ENCODE measurements at regions not wholly inside any gene's neighbourhood (a gene's known extent, or its start where the extent isn't known, plus 50 kb on each side); places are given as distances from the start of the nearest gene placed in this dataset.

DNA sequence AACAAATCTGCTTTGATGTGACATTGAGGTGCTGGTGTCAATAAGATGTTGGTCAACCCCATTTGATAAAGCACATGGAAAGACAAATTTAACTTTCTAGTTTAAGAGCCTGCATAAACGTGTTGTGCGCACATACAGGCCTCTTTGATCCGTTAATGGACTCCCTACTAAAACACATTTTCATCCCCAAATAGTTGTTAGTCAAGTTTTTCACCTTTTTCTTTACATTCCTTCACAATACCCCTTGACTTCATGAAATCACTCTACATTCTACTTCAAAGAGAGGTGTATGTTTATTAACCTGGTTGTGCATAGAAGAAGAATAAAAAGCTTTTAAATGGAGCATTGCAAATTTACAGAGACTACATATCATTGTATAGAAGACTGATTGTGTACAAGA is 180.3 kb downstream of the HDGFL1 start:
- Histone ChIP-seq H4K20me1 (ENCODE audit: insufficient read depth) (no peaks in the 10 kb centered on the region), H3K36me3 (ENCODE audit: insufficient read depth, low read length) (no peaks in the 10 kb centered on the region), H3K79me2 (replicated peaks; ENCODE audit: insufficient read depth, low read length) (no peaks in the 10 kb centered on the region), H3K4me3 (ENCODE audit: low read length) (no peak overlapping the region), H3K9me3 (ENCODE audit: low read length) (no peaks in the 10 kb centered on the region), H3K4me2 (ENCODE audit: low read length) (no peak overlapping the region), H2AFZ (ENCODE audit: low read depth, low read length) (no peak overlapping the region), H3K27ac (ENCODE audit: low read length) (no peak overlapping the region), H3F3A (ENCODE audit: insufficient read depth, low read length, poor library complexity, severe bottlenecking) (no peaks in the 10 kb centered on the region), H3K9me2 (ENCODE audit: insufficient read depth, low read length) (no peaks in the 10 kb centered on the region), H3K27me3 (ENCODE audit: insufficient read depth, low read depth, low read length) (no peaks in the 10 kb centered on the region), H3K9ac (ENCODE audit: low read length) (no peak overlapping the region)
- TF ChIP-seq EP300 (conservative IDR thresholded peaks at IDR 0.05; ENCODE audit: poor library complexity, severe bottlenecking), result no peak
- no peak for TF ChIP-seq MXI1 (conservative IDR thresholded peaks at IDR 0.05; ENCODE audit: poor library complexity, severe bottlenecking)
- TF ChIP-seq RAD21 (conservative IDR thresholded peaks at IDR 0.05), result no peak
- TF ChIP-seq TAF1 (IDR thresholded peaks at IDR 0.05; ENCODE audit: low read depth), result no peak
- TF ChIP-seq, protein P1, sequence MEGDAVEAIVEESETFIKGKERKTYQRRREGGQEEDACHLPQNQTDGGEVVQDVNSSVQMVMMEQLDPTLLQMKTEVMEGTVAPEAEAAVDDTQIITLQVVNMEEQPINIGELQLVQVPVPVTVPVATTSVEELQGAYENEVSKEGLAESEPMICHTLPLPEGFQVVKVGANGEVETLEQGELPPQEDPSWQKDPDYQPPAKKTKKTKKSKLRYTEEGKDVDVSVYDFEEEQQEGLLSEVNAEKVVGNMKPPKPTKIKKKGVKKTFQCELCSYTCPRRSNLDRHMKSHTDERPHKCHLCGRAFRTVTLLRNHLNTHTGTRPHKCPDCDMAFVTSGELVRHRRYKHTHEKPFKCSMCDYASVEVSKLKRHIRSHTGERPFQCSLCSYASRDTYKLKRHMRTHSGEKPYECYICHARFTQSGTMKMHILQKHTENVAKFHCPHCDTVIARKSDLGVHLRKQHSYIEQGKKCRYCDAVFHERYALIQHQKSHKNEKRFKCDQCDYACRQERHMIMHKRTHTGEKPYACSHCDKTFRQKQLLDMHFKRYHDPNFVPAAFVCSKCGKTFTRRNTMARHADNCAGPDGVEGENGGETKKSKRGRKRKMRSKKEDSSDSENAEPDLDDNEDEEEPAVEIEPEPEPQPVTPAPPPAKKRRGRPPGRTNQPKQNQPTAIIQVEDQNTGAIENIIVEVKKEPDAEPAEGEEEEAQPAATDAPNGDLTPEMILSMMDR (IDR thresholded peaks at IDR 0.05; ENCODE audit: poor library complexity, severe bottlenecking), result no peak
- no peak for TF ChIP-seq SMC3 (conservative IDR thresholded peaks at IDR 0.05; ENCODE audit: poor library complexity)
- no peak for TF ChIP-seq POLR2AphosphoS5 (IDR thresholded peaks at IDR 0.05)
- TF ChIP-seq, protein P2, sequence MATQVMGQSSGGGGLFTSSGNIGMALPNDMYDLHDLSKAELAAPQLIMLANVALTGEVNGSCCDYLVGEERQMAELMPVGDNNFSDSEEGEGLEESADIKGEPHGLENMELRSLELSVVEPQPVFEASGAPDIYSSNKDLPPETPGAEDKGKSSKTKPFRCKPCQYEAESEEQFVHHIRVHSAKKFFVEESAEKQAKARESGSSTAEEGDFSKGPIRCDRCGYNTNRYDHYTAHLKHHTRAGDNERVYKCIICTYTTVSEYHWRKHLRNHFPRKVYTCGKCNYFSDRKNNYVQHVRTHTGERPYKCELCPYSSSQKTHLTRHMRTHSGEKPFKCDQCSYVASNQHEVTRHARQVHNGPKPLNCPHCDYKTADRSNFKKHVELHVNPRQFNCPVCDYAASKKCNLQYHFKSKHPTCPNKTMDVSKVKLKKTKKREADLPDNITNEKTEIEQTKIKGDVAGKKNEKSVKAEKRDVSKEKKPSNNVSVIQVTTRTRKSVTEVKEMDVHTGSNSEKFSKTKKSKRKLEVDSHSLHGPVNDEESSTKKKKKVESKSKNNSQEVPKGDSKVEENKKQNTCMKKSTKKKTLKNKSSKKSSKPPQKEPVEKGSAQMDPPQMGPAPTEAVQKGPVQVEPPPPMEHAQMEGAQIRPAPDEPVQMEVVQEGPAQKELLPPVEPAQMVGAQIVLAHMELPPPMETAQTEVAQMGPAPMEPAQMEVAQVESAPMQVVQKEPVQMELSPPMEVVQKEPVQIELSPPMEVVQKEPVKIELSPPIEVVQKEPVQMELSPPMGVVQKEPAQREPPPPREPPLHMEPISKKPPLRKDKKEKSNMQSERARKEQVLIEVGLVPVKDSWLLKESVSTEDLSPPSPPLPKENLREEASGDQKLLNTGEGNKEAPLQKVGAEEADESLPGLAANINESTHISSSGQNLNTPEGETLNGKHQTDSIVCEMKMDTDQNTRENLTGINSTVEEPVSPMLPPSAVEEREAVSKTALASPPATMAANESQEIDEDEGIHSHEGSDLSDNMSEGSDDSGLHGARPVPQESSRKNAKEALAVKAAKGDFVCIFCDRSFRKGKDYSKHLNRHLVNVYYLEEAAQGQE (IDR thresholded peaks at IDR 0.05; ENCODE audit: borderline replicate concordance), result no peak
- TF ChIP-seq EZH2 (IDR thresholded peaks at IDR 0.05; ENCODE audit: borderline replicate concordance, insufficient read depth, low read length, poor library complexity, severe bottlenecking), result no peak

DNA sequence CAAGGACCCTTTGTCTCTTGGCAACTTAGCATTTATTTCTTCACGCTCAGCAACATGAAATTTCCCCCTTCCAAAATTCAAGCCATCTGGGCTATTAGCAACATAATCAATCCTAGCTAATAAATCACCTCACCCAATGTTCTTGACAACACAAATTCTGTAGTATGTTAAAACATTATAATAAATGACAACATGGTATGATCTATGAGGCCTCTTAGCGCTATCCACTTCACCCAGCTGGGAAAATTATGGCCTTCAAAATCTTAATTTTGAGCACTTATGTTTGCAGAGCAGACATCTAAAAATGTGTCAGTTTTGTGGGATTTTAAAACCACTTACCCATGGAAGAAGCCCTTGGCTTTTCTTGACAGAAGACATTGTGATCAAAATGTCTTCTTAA is 181.9 kb downstream of the HDGFL1 start:
- Histone ChIP-seq H3F3A (ENCODE audit: insufficient read depth, low read length, poor library complexity, severe bottlenecking) (no peaks in the 10 kb centered on the region), H4K20me1 (ENCODE audit: insufficient read depth) (no peaks in the 10 kb centered on the region), H3K27ac (ENCODE audit: low read length) (no peak overlapping the region), H3K9me2 (ENCODE audit: insufficient read depth, low read length) (no peaks in the 10 kb centered on the region), H3K9me3 (ENCODE audit: low read length) (no peaks in the 10 kb centered on the region), H3K9ac (ENCODE audit: low read length) (no peak overlapping the region), H3K27me3 (ENCODE audit: insufficient read depth, low read depth, low read length) (no peaks in the 10 kb centered on the region), H3K4me3 (ENCODE audit: low read length) (no peak overlapping the region), H2AFZ (ENCODE audit: low read depth, low read length) (no peak overlapping the region), H3K4me2 (ENCODE audit: low read length) (no peak overlapping the region), H3K79me2 (replicated peaks; ENCODE audit: insufficient read depth, low read length) (no peaks in the 10 kb centered on the region), H3K36me3 (ENCODE audit: insufficient read depth, low read length) (no peaks in the 10 kb centered on the region)
- TF ChIP-seq TAF1 (IDR thresholded peaks at IDR 0.05; ENCODE audit: low read depth), result no peak
- no peak for TF ChIP-seq EZH2 (IDR thresholded peaks at IDR 0.05; ENCODE audit: borderline replicate concordance, insufficient read depth, low read length, poor library complexity, severe bottlenecking)
- TF ChIP-seq, protein P2 (IDR thresholded peaks at IDR 0.05; ENCODE audit: borderline replicate concordance), result no peak
- no peak for TF ChIP-seq RAD21 (conservative IDR thresholded peaks at IDR 0.05)
- no peak for TF ChIP-seq SMC3 (conservative IDR thresholded peaks at IDR 0.05; ENCODE audit: poor library complexity)
- no peak for TF ChIP-seq EP300 (conservative IDR thresholded peaks at IDR 0.05; ENCODE audit: poor library complexity, severe bottlenecking)
- TF ChIP-seq MXI1 (conservative IDR thresholded peaks at IDR 0.05; ENCODE audit: poor library complexity, severe bottlenecking), result no peak
- TF ChIP-seq, protein P1 (IDR thresholded peaks at IDR 0.05; ENCODE audit: poor library complexity, severe bottlenecking), result no peak
- no peak for TF ChIP-seq POLR2AphosphoS5 (IDR thresholded peaks at IDR 0.05)

Data from neural cell (in vitro differentiated cells).